Fibroblast of the conjunctiva (primary cell): ENCODE measurements at regions not wholly inside any gene's neighbourhood (a gene's known extent, or its start where the extent isn't known, plus 50 kb on each side); places are given as distances from the start of the nearest gene placed in this dataset.
"Not testable (repeated sequence)": the region's sequence is repeated elsewhere in the genome, so short reads cannot be mapped to it uniquely, and the experiment has no call there.

ENCODE experiments used
- DNase-seq: peaks from one replicate; pipeline ENCODE4 v3.0.0-alpha.2; 2010; ENCODE audit warnings: low read depth

DNA sequence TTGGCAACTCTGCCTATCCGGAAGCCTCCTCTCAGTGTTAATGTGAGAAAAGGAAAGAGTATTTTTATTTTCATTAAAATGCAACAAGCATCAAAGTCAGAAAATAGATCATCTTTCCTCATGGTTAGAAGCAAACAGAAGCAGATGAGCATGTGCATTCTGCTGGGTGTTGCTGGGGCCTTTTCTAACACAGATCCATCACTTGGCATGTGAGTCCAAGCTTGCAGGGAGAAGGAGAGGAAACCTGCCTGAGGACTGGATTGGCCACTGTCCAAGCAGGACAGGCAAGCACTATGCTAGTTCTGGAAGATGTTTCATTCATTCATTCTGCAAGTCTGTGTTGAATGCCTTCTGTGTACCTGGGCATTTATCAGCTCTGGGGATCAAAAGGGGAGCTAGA lies 348.7 kb upstream of the PCSK5 start:
- no peak for DNase-seq

DNA sequence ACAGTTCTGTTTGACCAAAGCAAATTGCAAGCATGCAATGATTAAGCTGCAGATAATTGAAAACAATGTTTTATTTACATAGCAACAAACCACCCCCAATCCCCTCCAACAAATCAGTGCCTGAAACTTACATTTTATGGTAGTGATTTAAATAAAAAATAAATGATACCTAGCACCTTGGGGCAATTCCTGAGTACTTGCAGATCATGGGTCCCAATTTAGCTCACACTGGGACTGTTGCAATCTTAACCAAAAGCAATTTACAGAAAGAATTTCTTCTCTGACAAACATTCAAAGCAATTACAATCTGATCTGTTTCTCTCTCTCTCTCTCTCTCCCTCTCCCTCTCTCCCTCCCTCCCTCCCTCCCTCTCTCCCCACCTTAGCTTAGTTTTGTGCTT lies 345.7 kb upstream of the PCSK5 start:
- DNase-seq: no peak

DNA sequence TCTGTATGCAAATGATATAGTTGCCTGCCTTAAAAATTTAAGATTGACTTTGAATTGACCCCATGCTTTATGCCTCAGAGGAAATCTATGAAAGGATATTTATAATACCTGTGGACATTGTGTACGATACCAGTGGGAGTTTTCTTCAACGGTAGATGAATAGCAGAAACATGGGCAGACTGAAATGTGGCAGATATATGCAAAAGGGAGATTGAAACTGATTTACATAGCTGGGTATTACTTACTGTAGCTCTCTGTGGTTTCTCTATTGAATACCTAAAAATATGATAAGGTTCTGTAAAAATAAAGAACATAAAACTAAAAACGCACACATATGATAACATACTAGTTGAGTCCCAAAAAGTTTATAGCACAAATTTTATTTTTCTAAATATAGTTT lies 345.2 kb upstream of the PCSK5 start:
- DNase-seq: no peak

DNA sequence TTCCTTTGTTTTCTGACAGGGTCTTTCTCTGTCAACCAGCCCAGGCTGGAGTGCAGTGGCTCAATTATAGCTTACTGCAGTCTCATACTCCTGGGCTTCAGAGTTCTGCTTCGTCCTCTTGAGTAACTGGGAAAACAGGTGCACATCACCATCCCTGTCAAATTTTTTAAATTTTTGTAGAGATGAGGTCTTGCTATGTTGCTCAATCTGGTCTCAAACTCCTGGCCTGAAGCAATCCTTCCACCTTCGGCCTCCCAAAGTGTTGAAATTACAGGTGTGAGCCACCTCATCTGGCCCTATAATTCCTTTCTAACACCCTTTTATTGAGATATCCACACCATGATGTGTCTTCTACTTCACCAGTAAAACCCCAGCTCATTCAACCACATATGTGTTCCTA lies 341.6 kb upstream of the PCSK5 start:
- DNase-seq: no peak

DNA sequence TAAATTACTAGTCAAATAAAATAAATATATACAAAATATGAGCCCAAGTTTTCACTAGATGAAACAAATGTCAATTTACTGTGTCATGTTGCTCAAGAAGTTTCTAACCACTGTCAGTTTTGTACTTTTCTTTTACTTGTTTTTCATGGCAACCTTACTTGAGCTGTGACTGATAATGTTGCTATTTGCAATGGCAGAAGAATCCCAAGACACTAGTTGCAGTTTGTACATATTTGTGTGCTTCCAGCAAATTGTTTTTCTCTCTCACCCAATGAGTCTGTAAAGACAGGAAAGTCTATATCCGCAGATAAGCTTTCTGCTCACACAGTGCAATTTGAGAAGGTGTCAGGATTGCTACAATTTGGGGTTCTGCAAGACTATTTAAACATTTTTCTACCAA lies 338.6 kb upstream of the PCSK5 start:
- no peak for DNase-seq

DNA sequence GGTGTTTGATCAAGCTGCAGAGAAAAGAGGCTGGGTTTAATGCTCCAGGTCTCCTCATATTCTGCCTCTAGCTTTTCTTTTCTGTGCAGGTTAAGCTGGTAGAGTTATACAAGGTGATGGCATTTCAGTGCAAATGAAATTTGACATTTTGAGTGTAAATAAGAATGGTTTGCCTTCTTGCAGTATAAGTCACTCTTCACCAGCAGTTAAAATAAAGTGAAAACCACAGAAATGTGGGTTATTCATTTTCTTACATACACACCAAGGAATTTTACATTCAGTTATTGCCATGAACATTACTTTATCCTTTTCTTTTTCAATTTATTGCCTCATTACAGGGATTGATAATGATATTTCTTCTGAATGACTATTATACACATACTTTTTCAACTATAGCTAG lies 337.5 kb upstream of the PCSK5 start:
- DNase-seq: no peak

DNA sequence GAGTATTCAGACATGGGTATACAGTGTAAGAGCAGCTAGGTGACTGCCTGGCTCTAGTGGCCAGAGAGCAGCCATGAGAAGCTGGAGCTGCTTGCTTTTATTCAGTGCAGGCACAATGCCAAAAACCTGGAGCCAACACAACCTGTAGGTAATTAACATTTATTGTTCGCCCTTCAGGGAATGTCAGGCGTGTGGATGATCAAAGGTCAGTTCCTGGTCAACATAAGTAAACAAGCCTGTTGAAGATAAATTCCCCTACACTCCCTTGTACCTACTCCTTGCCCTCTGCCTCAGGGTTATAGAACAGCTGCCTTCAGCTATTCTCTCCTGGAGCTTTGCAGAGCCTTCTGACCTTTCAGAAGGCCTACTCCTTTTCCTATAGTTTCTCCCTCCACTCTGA lies 323.7 kb upstream of the PCSK5 start:
- not testable (repeated sequence) for DNase-seq

DNA sequence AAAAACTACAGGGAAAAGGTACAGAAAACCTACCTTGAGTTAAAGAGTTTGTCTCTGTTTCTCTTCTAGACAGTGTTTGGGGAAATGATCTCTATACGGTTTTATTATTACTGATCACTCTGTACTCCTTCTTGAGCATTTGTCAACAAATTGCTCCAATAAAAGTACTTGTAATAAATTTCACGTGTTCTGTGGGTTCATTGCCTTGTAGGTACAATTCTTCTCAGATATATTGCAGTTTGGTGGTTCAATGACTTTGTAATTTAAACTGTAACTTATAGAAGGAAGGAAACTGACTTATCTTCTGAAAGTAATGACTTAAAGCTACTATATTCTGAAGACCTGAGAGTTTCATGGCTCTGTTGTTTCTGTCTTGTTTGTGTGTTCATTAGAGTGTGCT lies 319.9 kb upstream of the PCSK5 start:
- DNase-seq: no peak

DNA sequence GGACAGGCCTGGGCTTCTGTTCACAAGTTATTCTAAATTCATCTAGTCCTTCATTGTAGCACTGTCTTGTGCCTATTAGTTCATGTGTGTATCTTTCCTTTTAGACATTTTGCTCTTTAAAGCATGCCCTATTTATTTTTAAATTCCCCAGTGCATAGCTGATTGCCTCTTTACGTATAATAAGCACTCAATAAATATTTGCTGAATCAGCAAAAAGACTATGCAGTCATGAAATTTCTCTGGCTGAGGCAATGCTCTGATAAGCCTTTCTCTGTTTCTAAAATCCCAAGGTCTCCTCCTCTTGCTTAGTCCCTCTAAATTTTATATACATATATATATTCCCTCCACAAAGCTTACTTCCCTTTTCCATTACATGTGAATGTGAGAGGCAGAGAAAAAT lies 315.9 kb upstream of the PCSK5 start:
- no peak for DNase-seq

DNA sequence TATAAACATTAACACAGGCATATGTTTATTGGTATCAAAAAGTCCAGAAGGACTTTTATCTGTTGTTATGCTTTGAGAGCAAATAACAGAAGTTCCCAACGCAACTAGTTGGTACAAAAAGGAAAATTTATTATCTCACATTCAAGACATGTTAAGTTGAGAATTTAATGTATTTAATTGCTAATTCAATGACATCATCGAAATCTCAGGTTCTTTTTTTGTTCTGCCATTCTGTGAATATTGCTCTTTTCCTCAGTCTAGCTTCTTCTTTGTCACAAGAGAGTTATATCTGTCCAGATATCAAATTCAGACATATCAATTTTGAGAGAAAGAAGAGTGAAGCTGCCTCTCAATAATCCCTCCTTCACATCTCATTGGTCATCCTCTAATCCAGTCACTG lies 307.6 kb upstream of the PCSK5 start:
- no peak for DNase-seq

DNA sequence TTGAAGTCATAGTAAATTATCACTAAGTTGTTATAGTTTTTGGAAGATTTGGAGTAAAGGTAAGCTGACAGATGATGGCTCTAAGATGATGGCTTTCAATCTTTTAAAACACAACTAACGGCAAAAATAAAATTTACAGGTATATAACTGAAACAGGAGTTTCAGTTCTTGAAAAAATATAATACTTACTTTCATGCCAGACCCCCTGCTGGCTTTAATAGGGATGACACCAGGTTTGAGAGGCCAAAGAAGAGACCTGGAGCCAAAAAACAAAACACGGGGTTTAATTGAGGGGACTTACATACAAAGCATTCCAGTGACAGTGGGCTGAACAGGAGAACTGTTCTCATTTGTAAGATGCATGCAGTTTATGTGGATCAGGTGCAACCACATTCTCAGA lies 301.7 kb upstream of the PCSK5 start:
- DNase-seq: no peak

DNA sequence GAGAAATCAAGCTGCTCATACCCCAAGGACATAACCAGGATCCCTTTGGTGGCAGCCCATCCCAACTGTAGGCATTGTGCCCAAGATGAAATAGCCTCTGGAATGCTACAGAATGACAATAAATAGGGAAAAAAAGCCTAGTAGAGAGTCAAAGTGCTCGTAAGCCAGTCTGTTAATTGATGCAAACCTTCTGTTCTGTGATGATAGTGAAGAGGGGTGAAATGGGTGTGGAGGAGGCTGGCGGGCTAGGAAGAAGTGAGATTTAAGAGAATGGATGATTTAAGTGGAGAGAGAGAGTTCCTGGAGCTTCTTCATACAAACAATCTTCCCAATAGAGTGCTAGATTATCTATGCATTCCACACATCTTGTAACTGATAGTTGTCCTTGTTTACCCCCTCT lies 301.0 kb upstream of the PCSK5 start:
- DNase-seq: no peak

DNA sequence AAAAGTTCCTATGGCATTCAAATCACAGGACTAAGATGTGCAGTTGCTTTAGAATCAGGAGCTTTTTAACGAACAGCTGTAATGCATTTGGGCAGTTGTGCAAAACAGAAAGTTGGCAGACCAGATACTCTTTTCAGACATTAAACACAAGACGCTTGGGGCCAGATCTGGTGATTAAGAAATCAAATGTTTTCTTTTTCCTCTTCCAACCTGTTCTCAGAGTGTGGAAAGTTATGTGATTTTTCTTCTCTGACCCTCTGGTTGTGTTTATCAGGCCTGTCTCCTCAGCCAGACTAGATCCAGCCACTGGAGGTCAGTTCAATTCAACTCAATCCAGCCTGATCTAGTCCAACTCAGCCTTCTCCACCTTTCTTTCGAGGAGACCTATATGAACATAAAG lies 298.5 kb upstream of the PCSK5 start:
- peak; percentile 10 for DNase-seq

DNA sequence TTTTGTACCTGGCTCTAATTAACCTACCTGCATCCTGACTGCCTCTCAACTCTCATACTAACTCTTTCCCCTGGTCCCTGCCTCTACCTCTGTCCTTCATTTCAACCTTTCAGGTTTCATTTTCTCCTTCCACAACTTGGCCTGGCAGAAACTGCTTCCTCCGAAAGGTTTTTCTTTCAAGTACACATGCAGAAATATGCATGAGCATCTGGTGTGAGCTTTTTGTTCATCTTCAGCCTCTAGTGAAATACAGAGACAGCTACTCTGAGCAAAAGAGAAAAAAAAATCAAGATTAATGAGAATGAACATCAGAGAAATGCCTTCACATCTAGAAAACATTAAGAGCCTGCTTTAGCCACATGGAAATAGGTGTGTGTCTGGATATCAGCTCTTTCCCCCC lies 297.9 kb upstream of the PCSK5 start:
- DNase-seq: no peak

DNA sequence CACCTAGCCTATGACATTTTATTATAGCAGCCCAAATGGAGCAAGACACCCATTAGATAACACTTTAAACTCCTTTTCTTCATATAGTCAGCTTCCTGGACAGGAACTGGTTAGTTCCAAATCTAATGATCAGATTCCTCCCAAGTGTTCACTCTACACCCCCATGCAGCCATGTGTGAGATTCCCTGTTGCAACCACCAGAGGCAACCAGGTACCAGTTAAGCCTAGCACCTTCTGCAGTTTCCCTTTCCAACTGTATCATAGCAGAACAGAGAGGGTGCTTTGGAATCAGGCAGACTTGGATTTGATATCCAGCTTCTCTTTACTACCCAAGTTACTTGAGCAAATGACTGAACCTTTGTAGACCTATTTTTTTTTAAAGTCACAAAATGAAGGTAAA lies 296.6 kb upstream of the PCSK5 start:
- no peak for DNase-seq

DNA sequence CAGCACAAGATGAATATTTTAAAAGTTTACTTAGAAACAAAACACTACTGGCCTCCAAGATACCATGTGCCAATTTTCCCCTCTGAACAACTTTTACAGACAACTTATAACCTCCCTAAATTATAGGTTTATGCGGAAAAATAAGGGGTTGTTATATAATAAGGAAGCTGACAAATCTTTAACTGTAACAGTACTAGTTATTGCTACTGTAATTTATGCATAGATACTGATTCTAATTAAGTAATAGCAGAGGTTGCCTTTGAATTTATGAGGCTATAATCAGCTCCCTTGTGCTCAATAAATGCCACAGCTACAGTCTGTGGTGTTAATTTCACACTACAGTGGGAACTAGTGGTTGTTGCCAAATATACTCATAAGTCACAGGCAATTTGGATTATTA lies 291.3 kb upstream of the PCSK5 start:
- no peak for DNase-seq

DNA sequence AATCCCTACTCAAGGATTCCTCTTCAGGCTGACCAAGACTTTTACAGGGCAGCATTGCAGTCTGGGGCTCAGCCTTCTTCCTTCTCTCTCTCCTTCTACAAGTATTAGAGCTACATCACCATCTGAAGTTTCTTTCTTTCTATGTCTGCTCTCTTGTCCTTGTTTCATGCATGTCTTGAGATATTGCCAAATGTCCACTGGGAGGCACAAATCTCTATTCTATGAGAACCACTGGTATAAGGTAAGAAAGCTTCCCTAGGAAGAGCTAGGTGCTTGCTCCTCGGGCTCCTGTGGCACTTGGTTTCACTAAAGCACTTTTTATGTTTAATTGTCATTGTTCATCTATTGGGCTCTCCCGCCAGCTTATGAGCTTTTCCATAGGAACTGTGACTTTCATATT lies 289.2 kb upstream of the PCSK5 start:
- no peak for DNase-seq

DNA sequence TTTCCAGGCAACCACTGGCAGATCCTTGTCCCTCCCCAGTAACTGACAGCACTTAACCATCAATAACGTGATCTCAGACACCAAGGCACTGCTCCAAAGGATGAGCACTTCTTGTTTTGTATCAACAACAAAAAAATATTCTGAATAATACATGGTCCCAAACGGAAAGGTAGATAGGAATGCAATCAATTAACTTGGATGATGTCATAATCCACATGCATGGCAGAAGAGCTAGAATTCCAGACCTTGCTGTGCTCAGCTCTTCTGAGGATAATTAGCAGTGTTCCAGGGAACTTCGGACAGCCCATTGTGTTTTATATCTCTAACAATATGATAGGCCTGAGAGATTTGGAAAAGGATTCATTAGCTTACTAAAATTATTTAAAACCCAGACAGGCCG lies 288.4 kb upstream of the PCSK5 start:
- DNase-seq: no peak

DNA sequence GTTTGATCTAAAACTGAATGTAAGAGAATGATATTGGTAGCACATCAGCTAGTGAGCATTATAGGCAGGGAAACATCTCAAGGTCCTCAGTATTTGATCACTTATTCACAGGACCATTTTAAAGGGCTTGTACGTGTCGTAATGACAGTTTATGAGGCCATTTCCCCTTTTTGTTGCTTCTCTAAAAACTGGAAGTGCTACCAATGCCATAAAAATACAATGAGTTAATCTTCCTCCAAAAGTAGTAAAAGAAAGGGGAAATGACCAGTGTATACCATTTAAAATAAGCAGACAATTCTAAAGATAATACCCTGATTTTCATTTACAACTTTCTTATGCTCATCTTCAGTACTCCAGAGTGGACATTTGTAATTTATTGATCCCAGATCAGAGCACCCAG lies 285.8 kb upstream of the PCSK5 start:
- DNase-seq: no peak

DNA sequence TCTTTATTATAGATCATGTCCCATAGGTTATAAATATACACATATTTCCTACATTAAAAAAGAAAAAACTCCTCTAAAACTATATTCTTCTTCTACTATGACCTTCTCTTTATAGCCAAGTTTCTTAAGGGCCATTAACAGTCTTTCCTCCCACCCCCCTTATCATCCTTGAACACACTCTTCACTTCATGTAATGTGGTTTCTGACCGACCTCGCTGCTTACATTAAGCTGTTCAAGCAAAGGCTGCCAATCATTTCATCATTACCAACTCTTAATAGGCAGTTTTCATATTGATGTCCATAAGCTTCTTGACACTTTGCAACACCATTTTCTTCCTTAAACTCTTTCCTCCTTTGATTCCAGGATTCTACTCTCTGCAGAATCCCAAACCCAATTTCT lies 283.0 kb upstream of the PCSK5 start:
- no peak for DNase-seq

DNA sequence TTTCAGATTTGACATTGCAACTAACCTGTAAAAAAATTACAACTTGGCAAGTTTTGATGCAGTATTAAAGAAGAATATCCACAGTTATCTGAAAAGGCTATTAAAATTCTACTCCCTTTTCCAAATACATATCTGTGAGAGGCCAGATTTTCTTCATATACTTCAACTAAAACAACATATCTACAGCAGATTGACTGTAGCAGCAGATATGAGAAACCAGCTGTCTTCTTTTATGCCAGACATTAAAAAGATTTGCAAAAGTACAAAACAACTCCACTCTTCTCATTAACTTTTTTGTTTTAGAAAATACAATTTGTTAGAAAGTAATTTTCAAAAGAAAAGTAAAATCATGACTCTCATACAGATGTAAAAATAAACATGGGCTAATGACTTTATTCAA lies 281.1 kb upstream of the PCSK5 start:
- no peak for DNase-seq

DNA sequence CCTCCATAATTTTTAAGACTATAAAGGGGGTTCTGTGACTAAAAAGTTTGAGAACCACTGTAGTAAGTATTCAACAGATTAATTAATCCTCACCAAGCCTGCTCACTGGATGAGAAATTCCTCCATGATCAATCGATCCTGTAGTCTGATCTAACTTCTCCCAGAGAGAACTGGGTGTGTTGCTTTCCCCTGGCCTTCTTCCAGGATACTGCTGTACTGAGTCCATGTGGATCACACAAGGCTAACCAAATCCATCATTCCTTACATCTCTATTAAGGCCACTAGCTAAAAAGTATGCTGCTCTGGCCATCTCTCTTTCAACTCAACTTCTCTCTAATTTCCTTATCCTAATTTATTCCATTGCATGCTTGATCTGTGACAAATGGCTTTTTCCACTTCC lies 280.2 kb upstream of the PCSK5 start:
- DNase-seq: no peak

DNA sequence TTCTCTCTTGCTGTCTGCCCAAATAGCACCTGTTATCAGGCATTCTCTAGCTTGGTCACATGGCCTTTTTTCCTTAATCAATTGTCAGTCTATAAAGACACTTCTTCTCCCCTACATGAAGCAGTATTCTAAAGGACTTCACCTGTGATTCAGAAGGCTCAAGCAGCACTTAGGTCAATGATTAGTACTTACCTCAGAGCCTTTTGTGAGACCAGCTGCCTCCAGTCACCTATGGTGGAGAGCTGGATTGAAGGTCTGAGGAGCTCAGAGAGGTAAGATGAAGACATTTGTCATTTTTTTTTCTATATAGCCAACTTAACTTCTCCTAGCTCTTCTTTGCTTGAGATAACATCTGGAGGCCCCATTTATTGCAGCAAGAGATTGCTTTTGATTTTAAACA lies 278.3 kb upstream of the PCSK5 start:
- DNase-seq: no peak

DNA sequence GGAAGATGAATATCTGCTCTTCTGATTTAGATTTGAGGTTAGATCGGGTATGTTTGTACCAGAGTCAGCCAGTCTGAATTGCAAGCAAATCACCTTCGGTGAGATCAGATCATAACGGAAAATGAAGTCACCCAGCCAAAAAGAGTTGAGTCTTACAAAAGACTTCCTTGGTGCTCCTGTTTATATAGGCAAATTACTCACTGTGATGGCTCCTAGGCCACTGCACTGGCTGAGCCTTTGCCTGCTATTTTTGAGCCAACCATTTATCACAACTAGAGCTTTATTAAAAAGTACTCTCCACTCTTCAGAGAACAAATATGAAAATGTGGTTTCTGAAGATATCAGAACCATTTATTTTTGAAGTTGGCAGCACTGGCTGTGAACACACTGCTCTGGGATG lies 277.7 kb upstream of the PCSK5 start:
- DNase-seq: no peak

DNA sequence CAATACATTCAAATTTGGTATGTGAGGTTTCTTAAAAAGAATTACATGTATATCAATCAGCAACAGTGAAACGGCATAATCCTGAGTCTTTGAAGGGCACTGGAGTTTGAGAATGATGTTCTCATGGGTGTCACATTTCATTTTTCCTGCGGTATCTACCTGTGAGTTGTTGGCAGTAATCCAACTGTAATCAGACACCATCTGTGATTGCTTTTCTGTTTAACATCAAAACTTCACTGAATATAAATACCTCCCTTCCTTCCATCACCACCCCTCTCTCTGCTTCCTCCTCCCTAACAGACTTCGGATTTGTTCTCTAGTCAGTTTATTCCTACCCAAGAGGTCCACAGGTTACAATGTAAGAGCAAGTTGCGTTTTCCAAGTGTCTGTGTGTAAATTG lies 275.2 kb upstream of the PCSK5 start:
- DNase-seq: no peak

DNA sequence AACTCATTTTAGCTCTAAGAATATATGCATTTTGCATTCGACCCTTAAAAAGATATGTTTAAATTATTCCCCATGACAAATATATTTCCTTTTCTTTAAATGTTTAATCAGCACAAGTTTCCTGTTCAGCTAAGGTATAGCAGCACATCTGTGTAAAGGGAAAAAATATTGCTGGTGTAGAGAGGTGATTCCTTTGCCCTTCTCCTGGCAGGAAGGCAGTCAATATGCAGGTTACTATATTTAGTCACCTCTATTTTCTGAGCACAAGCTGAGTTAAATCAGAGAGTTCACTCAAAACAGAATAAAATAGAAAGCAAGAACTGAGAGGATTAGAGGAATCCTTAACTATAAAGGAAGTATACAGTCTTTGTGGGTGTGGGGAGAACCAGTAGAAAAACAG lies 274.4 kb upstream of the PCSK5 start:
- no peak for DNase-seq
